NOMO-1 treated with dmso at 0.1 percent for 144 hours (cell line): ENCODE measurements at regions not wholly inside any gene's neighbourhood (a gene's known extent, or its start where the extent isn't known, plus 50 kb on each side); places are given as distances from the start of the nearest gene placed in this dataset.
"Not testable (repeated sequence)": the region's sequence is repeated elsewhere in the genome, so short reads cannot be mapped to it uniquely, and the experiment has no call there.

Experiments used
- DNase-seq: peaks from one replicate; lab custom pipeline; 2025; ENCODE audit not compliant: unreplicated experiment; lab: John Stamatoyannopoulos, UW

- no peak for DNase-seq
Measured at GRCh38 chr11:129503646-129504045, 128.0 kb downstream of the BARX2 start.

GRCh38 chr11:129505266-129505665 lies 129.6 kb downstream of the BARX2 start:
- DNase-seq, result no peak

- no peak for DNase-seq
Measured at GRCh38 chr11:129508163-129508562, 132.5 kb downstream of the BARX2 start.

- no peak for DNase-seq
Measured at GRCh38 chr11:129528296-129528695, 152.6 kb downstream of the BARX2 start.

GRCh38 chr11:129530154-129530895 lies 154.7 kb downstream of the BARX2 start:
- no peak for DNase-seq

GRCh38 chr11:129533395-129533794 lies 157.7 kb downstream of the BARX2 start:
- no peak for DNase-seq

GRCh38 chr11:129536338-129536737 lies 160.7 kb downstream of the BARX2 start:
- no peak for DNase-seq

GRCh38 chr11:129538323-129538722 lies 162.7 kb downstream of the BARX2 start:
- no peak for DNase-seq

- DNase-seq, result no peak
Measured at GRCh38 chr11:129543515-129544290, 168.1 kb downstream of the BARX2 start.

- no peak for DNase-seq
Measured at GRCh38 chr11:129544691-129545090, 169.0 kb downstream of the BARX2 start.

- DNase-seq, result no peak
Measured at GRCh38 chr11:129546266-129546665, 170.6 kb downstream of the BARX2 start.

- DNase-seq, result no peak
Measured at GRCh38 chr11:129557421-129557820, 181.8 kb downstream of the BARX2 start.

GRCh38 chr11:129569007-129569406 lies 193.4 kb downstream of the BARX2 start:
- DNase-seq, result no peak

- not testable (repeated sequence) for DNase-seq
Measured at GRCh38 chr11:129572667-129573066, 197.0 kb downstream of the BARX2 start.

- DNase-seq, result no peak
Measured at GRCh38 chr11:129573161-129573560, 197.5 kb downstream of the BARX2 start.

- no peak for DNase-seq
Measured at GRCh38 chr11:129574431-129574830, 198.8 kb downstream of the BARX2 start.

- DNase-seq, result no peak
Measured at GRCh38 chr11:129576652-129577051, 201.0 kb downstream of the BARX2 start.

GRCh38 chr11:129578006-129578405 lies 202.4 kb downstream of the BARX2 start:
- DNase-seq, result no peak

GRCh38 chr11:129580278-129580677 lies 204.6 kb downstream of the BARX2 start:
- DNase-seq, result no peak

GRCh38 chr11:129584316-129584715 lies 208.7 kb downstream of the BARX2 start:
- DNase-seq, result no peak

- DNase-seq, result no peak
Measured at GRCh38 chr11:129589190-129589860, 213.7 kb downstream of the BARX2 start.
